ENCODE measurements at regions not wholly inside any gene's neighbourhood (a gene's known extent, or its start where the extent isn't known, plus 50 kb on each side); places are given as distances from the start of the nearest gene placed in this dataset.

DNA sequence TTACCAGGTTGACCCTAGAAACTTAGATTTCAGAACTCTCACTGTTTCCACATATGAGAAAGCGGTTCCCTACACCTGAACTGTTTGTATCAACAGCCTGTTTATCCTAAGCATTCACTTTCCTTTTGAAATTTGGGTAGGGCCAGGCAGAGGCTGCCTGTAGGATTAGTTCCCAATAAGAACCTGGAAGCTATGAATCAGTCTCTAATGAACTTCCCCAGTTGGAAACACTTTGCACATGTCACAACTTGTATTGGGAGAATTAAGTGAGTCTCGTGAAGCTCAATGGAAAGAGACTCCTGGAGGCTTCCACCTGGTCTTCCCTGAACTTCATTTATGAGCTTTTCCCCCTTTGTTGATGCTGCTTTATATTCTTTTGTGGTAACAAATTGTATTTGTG lies 486.6 kb upstream of the HS6ST1 start:
- DNase-seq = no peak

- DNase-seq = no peak
Observed at GRCh38 chr2:128805918-128806317, 487.2 kb upstream of the HS6ST1 start.

DNA sequence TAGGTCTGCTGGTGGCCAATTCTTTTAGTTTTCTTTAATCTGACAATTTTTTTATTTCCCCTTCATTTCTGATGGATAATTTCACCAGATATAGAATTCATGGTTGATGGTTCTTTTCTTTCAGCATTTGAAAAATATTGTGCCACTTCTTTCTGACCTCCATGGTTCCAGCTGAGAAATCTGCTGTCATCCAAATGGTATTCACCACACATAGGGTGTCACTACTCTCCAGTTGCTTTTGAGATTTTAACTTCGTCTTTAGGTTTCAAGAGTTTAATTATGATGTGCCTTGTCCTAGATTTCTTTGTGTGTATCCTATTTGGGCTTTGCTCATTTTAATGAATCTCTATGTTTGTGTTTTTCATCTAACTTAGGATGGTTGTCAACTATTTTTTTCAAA lies 488.6 kb upstream of the HS6ST1 start:
- no peak for DNase-seq

DNA sequence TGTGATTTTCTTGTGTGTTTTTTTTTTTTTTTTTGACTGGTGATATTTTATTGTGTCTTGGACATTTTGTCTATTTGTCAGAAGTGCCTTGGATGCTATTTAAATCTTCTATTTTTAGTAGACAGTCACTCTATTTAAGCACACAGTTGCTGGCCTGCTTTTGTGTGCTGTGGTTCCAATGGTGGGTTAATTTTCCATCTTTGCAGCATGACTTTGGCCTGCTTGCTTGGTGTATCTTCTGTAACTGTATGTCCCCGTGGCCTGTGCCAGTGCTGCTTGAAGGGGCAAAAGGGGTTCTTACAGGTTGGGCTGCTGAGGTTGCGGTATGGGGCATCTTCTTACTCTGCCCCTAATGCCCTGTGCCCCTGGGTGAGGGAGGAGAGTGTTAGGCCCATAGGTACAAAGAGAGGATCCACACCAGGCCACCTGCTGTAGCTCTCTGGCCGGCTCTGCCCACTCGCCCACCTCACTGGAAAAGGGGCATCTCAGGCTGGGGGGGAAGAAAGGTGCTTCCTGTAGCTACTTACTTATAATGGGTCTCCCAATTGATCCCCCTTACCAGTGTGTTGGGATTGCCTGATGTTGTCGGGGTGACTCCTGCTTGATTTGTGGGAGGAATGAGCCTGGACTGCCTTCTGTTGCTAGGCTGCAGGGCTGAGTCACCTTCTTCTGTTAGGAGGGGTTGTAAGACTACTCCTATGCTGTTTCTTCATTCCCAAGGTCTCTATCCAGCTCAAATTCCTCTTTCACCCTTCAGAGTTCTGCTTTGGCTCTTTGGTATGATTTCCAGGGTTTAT lies 490.0 kb upstream of the HS6ST1 start:
- DNase-seq = no peak

GRCh38 chr2:128809259-128809636 lies 490.6 kb upstream of the HS6ST1 start:
- no peak for DNase-seq

DNA sequence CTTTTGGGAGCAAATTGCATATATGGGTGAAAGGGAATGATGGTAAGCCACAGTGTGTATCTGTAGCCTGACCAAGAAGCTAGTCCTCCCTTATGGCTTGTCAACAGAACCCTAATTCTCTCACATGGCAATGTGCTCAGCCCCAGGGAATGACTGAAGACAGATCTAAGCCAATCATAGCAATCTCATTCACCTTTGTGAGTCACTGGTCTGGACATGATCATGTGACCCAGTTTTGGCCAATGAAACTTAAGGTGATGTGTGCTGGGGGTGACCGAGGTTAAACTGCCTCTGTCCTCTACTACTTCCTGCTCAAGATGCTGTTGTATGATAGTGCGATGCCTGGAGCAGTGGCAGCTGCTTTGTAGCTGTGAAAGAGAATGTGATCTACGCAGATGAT lies 491.2 kb upstream of the HS6ST1 start:
- DNase-seq = no peak

DNA sequence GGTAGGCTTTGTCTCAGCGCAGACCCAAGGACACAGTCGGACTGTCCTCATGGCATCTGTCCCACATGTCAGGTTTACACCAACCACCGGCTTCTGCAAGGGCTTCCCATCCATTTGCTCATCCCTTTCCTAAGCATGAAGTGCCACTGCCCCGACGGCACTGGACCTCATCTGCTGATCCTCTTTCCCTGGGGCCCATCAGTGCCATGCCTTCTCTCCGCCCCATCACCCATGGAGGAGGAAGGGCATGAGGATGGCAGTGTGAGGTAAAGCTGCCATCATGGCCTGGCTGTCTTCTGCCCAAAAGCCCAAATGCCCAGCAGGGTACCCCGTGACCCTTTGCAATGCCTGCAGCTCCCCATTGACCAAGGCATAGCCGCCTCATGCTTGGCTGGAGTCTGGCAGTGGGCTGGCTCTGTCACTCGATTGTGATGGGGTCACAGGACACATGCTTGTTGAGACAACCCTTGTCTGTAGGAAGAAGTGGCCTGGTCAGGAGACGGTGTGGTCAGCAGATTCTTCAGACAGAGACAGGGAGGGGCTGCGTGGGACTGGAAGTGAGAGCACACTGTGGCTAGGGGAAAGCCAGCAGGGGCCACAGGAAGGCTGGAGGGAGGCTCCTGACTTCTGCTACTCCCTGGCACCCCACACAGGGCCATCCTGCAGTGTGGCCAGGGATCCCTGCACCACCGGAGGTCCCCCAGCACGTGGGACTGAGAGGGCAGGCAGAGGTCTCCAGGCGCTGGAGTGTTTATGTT lies 493.7 kb upstream of the HS6ST1 start:
- DNase-seq = no peak

DNA sequence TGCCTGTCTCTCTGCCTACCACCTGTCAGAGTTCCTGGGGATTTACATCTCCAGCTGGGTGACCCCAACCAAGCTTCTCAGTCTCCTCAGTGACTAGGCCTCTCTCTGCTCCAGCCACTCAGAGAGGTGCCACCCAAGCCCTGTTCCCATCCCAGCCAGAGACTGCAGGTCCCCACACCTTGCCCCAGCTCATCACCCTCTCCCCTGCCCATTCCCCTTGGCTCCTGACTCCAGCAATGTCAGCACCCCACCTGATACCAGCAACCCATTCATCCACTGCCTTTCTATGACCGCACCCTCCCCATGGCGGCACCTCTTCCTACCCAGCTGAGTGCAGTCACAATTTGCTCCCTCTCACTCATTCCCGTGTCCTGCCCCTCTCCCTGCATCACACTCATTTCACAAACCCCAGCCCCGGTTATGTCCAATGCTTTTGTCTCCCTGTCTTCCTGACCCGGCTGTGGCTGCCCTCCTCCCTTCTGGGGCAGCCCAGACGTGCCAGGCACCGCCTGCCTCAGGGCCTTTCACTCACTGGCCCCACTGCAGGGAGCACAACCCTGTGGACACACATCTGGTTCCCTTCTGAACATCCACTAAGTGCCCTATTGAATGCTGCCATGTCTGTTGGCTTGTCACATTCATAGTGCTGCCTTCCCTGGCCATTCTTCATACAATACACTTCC lies 494.8 kb upstream of the HS6ST1 start:
- no peak for DNase-seq

DNA sequence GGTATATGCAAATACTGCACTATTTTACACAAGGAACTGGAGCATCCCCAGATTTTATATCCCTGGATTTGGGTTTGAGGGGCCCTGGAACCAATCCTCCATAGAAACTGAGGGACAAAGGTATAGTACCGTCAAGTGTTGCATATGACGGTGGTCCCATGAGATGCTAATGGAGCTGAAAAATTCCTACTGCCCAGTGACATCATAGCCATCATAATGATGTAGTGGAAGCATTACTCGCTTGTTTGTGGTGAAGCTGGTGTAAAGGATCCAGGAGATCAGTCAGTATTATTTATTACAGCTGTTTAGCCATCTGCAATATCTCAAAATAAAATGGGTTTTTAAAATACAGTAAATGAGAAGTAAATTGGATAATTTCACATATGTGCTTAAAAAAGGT lies 496.6 kb upstream of the HS6ST1 start:
- no peak for DNase-seq

DNA sequence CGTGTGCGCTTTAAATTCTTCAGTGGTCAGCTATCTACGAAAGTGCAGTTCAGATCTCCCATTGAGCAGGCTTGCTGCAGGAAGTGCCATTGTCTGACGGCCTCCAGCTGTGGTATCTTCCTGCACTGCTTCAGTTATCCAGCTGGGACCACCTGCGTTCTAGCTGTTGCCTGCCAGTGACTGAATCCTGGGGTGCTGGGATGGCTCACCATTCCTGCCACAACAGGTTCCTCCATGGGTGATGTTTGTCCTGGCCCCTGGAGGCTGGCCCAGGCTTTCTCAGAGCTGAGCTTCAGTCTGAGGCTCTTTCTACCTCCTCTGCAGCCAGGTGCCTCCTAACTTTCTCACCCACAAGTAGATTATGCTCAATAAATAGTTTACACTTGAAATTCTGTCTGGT lies 498.5 kb upstream of the HS6ST1 start:
- no peak for DNase-seq

DNA sequence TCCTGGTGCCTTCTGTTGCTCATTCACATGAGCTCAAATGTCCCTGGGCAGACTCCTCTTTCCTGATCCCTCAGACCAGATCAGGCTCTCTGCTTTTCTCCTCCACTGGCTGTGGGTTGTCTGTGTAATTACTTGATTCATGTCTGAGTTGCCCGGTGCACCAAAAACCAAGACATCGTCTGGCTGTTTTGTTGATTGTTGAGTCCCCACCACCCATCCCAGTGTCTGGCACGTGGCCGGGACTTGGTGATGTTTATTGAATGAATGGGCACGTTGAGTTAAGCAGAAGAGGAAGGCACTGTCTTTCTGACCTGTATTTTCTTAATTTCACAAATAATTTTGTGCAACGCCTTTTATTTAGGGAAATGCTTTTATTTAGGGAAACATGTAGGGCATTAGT lies 499.1 kb upstream of the HS6ST1 start:
- DNase-seq = no peak

GRCh38 chr2:128818248-128818647 lies 499.6 kb upstream of the HS6ST1 start:
- DNase-seq = no peak

- DNase-seq = no peak
Observed at GRCh38 chr2:128818704-128819491, 500.2 kb upstream of the HS6ST1 start.

DNA sequence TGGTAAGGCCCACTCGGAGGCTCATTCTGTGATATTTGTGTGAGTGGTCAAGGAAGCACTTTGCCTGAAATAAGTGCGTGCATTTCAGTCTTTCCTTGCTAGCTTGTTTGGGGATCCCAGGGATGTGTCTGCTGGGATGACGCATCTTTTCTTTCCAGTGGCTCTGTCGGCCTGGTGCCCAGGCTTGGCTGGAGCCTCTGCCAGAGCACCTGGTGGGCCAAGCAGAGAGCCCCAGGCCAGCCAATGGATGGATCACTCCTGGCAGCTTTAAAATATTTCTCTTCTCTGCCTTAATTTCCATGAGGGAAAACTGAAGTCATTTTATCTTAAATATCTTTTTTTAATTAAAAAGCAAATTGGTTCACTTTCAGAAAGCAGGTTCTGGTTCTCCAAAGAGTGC lies 501.8 kb upstream of the HS6ST1 start:
- no peak for DNase-seq

GRCh38 chr2:128821010-128821409 lies 502.3 kb upstream of the HS6ST1 start:
- no peak for DNase-seq

- no peak for DNase-seq
Observed at GRCh38 chr2:128832946-128833663, 514.4 kb upstream of the HS6ST1 start.

- no peak for DNase-seq
Observed at GRCh38 chr2:128833664-128834027, 515.0 kb upstream of the HS6ST1 start.

DNA sequence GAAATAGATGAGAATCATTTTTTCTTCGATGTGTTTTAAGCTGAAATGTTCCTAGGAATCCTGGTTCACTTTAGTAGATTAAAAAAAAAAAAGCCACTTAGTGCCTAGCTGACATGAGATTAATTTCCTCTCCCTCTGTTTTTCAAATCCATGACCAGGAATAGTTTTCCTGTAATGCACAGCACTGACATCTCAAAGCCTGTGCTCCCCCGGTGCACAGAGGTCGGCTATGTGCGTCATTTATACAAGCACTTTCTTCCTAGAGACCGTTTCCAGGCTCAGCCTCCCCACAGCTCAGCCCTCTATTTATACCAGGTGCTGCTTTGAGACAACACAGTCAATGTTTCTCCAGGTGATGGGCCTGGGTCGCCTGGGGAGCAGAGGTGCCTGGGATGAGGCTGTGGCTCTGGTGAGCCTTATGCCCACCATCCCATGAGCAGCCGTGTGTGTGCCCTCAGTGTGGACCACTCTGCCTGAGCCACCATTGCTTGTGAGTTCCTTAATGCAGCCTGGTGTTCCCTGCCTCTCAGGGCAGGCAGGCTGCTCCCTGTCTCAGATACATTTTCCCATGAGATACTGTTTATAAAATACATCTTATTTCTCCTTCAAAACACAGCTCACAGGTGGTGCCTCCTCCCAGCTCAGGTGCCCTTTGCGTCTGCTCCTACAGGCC lies 515.7 kb upstream of the HS6ST1 start:
- DNase-seq = no peak

DNA sequence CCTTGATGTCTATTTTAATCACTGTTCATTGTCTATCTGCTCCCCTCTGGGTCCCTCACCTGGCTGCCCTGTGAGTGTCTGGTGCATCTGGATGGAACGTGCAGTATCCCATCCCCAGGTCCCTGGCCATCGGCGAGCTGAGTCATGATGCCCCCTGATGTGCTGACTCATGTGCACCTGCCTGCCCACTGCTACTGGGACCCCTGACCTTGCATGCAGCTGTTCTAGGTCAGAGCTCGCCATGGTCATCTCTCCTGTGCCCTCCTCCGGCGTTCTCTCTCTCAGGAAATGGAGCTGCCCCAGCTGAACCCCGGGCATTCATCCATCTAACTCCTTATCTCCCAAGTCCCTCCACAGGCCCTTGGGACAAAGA lies 516.2 kb upstream of the HS6ST1 start:
- no peak for DNase-seq

- DNase-seq = no peak
Observed at GRCh38 chr2:128835342-128835855, 516.7 kb upstream of the HS6ST1 start.

- no peak for DNase-seq
Observed at GRCh38 chr2:128835974-128836373, 517.3 kb upstream of the HS6ST1 start.

Measured in CD4-positive, alpha-beta T cell treated with Interleukin-6 for 4 hours (primary cell).